ENCODE measurements at regions not wholly inside any gene's neighbourhood (a gene's known extent, or its start where the extent isn't known, plus 50 kb on each side); places are given as distances from the start of the nearest gene placed in this dataset.

GRCh38 chr4:116478343-116478742 is 607.0 kb downstream of the TRAM1L1 start:
- H3K4me1 ChIP-seq = no peaks in the 10 kb centered on the region
- H3K9me3 ChIP-seq = peaks cover 0 to 17% (median 0%) of the 10 kb centered on the region in 4 donors
- H3K36me3 ChIP-seq = no peaks in the 10 kb centered on the region
- no peak for DNase-seq (ENCODE audit: low spot score in 2 of 2)
- no peaks in the 10 kb centered on the region for H3K27me3 ChIP-seq
- no peak overlapping the region for H3K4me3 ChIP-seq
- 95 to 97% methylated on average over 10 of the region's 10 CpGs for WGBS, 2 donors
- no peak for TF ChIP-seq CTCF (IDR thresholded peaks at IDR 0.05)
- TF ChIP-seq POLR2A (IDR thresholded peaks at IDR 0.05) = no peak
- no peak for TF ChIP-seq EP300 (IDR thresholded peaks at IDR 0.05)
- no peak overlapping the region for H3K27ac ChIP-seq

- H3K4me1 ChIP-seq = no peaks in the 10 kb centered on the region
- H3K9me3 ChIP-seq = no peaks in the 10 kb centered on the region
- TF ChIP-seq CTCF (IDR thresholded peaks at IDR 0.05) (no peak), EP300 (IDR thresholded peaks at IDR 0.05) (no peak), POLR2A (IDR thresholded peaks at IDR 0.05) (no peak)
- no peak overlapping the region for H3K4me3 ChIP-seq
- WGBS, 2 donors = 62 to 74% methylated on average over 1 of the region's 1 CpG
- no peaks in the 10 kb centered on the region for H3K27me3 ChIP-seq
- DNase-seq (ENCODE audit: low spot score in 2 of 2) = no peak
- no peaks in the 10 kb centered on the region for H3K36me3 ChIP-seq
- no peak overlapping the region for H3K27ac ChIP-seq
Measured at GRCh38 chr4:116469582-116469981, 615.8 kb downstream of the TRAM1L1 start.

- TF ChIP-seq EP300 (IDR thresholded peaks at IDR 0.05) (no peak), CTCF (IDR thresholded peaks at IDR 0.05) (no peak), POLR2A (IDR thresholded peaks at IDR 0.05) (no peak)
- Histone ChIP-seq H3K4me1 (no peaks in the 10 kb centered on the region), H3K27me3 (no peaks in the 10 kb centered on the region), H3K4me3 (no peak overlapping the region), H3K36me3 (no peaks in the 10 kb centered on the region), H3K9me3 (no peaks in the 10 kb centered on the region), H3K27ac (no peak overlapping the region)
- 93 to 96% methylated on average over 19 of the region's 19 CpGs for WGBS, 2 donors
- DNase-seq (ENCODE audit: low spot score in 2 of 2) = no peak
Measured at GRCh38 chr4:116453127-116453526, 632.2 kb downstream of the TRAM1L1 start.

GRCh38 chr4:116449764-116450163 is 635.6 kb downstream of the TRAM1L1 start:
- no peak overlapping the region for H3K27ac ChIP-seq
- H3K4me3 ChIP-seq = no peak overlapping the region
- H3K4me1 ChIP-seq = no peaks in the 10 kb centered on the region
- 81% methylated on average over 2 of the region's 2 CpGs for WGBS, 2 donors
- no peak for TF ChIP-seq CTCF (IDR thresholded peaks at IDR 0.05)
- no peak for TF ChIP-seq POLR2A (IDR thresholded peaks at IDR 0.05)
- TF ChIP-seq EP300 (IDR thresholded peaks at IDR 0.05) = no peak
- H3K27me3 ChIP-seq = no peaks in the 10 kb centered on the region
- DNase-seq (ENCODE audit: low spot score in 2 of 2) = no peak
- no peaks in the 10 kb centered on the region for H3K36me3 ChIP-seq
- no peaks in the 10 kb centered on the region for H3K9me3 ChIP-seq

GRCh38 chr4:116444117-116444516 is 641.3 kb downstream of the TRAM1L1 start:
- no peaks in the 10 kb centered on the region for H3K4me1 ChIP-seq
- H3K9me3 ChIP-seq = no peaks in the 10 kb centered on the region
- no peaks in the 10 kb centered on the region for H3K27me3 ChIP-seq
- TF ChIP-seq CTCF (IDR thresholded peaks at IDR 0.05) (no peak), EP300 (IDR thresholded peaks at IDR 0.05) (no peak), POLR2A (IDR thresholded peaks at IDR 0.05) (no peak)
- H3K4me3 ChIP-seq = no peak overlapping the region
- no peaks in the 10 kb centered on the region for H3K36me3 ChIP-seq
- H3K27ac ChIP-seq = no peak overlapping the region
- DNase-seq (ENCODE audit: low spot score in 2 of 2) = no peak

All from tibial nerve (tissue), 4 donors.